Uterus (tissue), 3 donors: ENCODE measurements at regions not wholly inside any gene's neighbourhood (a gene's known extent, or its start where the extent isn't known, plus 50 kb on each side); places are given as distances from the start of the nearest gene placed in this dataset.

Source experiments
- DNase-seq, 2 donors: peaks; one replicate each; pipeline ENCODE4 v3.0.0-alpha.2; 2019 to 2020
- H3K27ac ChIP-seq, 2 donors: fragments of 200-600 bp; sonication (generic); 1 replicate in 1 of 2; 2 replicates in 1 of 2; pipeline ENCODE4 v1.5.1; 2016 to 2018
- H3K27me3 ChIP-seq, 2 donors: fragments of 200-600 bp; sonication (generic); one replicate each; pipeline ENCODE4 v1.5.1; 2018 to 2019; ENCODE audit warnings: control low read depth in 1 of 2
- H3K36me3 ChIP-seq, 2 donors: fragments of 200-600 bp; sonication (generic); one replicate each; pipeline ENCODE4 v1.5.1; 2019; ENCODE audit warnings: control low read depth in 1 of 2
- H3K4me1 ChIP-seq, 2 donors: fragments of 200-600 bp; sonication (generic); one replicate each; pipeline ENCODE4 v1.5.1; 2018 to 2019; ENCODE audit warnings: control low read depth in 1 of 2
- H3K4me3 ChIP-seq, 2 donors: fragments of 200-600 bp; sonication (generic); 1 replicate in 1 of 2; 2 replicates in 1 of 2; pipeline ENCODE4 v1.5.1; 2018 to 2019; ENCODE audit warnings: mild to moderate bottlenecking in 1 of 2
- H3K9me3 ChIP-seq, 2 donors: fragments of 200-600 bp; sonication (generic); one replicate each; pipeline ENCODE4 v1.5.1; 2019; ENCODE audit warnings: control low read depth in 1 of 2
- POLR2A ChIP-seq, 2 donors: fragments of 450-650 bp; IDR thresholded peaks; one replicate each; pipeline ENCODE4 v1.6.1; 2016; ENCODE audit warnings: antibody characterized with exemption in 2 of 2, mild to moderate bottlenecking in 1 of 2, moderate library complexity in 1 of 2
- intact Hi-C: fragments of 100-400 bp; cut with DNase I; formaldehyde crosslinking; loops from one replicate; pipeline ENCODE4 v1.15.1; 2023; ENCODE audit warnings: low total_unique reads
- TF ChIP-seq, protein P1 (sequence below), 4 experiments: fragments of 200-600 bp in 2 of 4; fragments of 450-650 bp in 2 of 4; sonication (generic) in 2 of 4; IDR thresholded peaks; one replicate each; pipeline ENCODE4 v1.5.1; 2016 to 2019; ENCODE audit warnings: antibody characterized with exemption in 4 of 4, mild to moderate bottlenecking in 2 of 4, moderate library complexity in 1 of 4
- donor health status: DM: yes; HTN: yes; CAD: no.

DNA sequence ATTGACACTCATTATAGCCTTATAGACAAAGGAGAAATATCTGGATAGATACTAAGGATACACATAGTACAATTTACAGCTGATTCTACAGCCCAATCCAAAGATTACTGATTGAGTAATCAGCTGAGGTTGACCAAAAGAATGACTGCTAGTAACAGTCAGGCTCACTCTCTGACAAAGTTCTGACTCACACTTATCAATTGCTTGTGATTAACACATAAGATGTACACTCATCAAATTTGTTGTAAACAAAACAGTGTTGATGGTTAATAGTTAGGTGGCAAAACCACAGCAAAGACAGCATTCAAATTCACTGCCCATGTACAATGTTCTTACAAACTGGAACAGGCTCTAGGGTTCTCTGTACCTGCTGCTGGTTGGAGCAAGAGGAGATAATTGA is 422.7 kb downstream of the TLE1 start:
- Histone ChIP-seq H3K36me3 (no peaks in the 10 kb centered on the region), H3K27ac (no peak overlapping the region), H3K4me1 (no peaks in the 10 kb centered on the region), H3K27me3 (no peaks in the 10 kb centered on the region), H3K4me3 (no peak overlapping the region), H3K9me3 (no peaks in the 10 kb centered on the region)
- TF ChIP-seq POLR2A (IDR thresholded peaks at IDR 0.05), result no peak
- TF ChIP-seq, protein P1, sequence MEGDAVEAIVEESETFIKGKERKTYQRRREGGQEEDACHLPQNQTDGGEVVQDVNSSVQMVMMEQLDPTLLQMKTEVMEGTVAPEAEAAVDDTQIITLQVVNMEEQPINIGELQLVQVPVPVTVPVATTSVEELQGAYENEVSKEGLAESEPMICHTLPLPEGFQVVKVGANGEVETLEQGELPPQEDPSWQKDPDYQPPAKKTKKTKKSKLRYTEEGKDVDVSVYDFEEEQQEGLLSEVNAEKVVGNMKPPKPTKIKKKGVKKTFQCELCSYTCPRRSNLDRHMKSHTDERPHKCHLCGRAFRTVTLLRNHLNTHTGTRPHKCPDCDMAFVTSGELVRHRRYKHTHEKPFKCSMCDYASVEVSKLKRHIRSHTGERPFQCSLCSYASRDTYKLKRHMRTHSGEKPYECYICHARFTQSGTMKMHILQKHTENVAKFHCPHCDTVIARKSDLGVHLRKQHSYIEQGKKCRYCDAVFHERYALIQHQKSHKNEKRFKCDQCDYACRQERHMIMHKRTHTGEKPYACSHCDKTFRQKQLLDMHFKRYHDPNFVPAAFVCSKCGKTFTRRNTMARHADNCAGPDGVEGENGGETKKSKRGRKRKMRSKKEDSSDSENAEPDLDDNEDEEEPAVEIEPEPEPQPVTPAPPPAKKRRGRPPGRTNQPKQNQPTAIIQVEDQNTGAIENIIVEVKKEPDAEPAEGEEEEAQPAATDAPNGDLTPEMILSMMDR (IDR thresholded peaks at IDR 0.05), result no peak
- DNase-seq, result no peak
- intact Hi-C loops, result no loop called here

DNA sequence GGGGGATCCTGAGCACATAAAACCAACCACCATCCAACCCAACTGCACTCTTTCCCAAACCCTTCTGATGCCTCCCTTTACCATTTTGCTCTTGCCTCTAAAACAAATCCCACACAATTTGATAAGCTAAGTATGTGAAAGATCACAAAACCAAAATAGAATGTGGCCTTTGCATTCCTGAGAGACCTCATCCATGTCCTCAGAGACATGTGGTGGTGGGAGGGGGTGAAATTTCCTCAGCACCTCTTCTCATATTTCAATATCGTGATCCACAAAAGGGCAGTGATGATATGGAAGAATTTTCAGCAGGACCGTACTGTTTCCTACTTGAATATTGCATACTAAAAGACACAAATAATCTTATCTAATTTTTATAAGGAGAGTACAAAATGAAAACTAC is 423.3 kb downstream of the TLE1 start:
- Histone ChIP-seq H3K4me3 (no peak overlapping the region), H3K9me3 (no peaks in the 10 kb centered on the region), H3K36me3 (no peaks in the 10 kb centered on the region), H3K27ac (no peak overlapping the region), H3K27me3 (no peaks in the 10 kb centered on the region), H3K4me1 (no peaks in the 10 kb centered on the region)
- no peak for DNase-seq
- intact Hi-C loops, result no loop called here
- no peak for TF ChIP-seq POLR2A (IDR thresholded peaks at IDR 0.05)
- TF ChIP-seq, protein P1 (IDR thresholded peaks at IDR 0.05), result no peak

DNA sequence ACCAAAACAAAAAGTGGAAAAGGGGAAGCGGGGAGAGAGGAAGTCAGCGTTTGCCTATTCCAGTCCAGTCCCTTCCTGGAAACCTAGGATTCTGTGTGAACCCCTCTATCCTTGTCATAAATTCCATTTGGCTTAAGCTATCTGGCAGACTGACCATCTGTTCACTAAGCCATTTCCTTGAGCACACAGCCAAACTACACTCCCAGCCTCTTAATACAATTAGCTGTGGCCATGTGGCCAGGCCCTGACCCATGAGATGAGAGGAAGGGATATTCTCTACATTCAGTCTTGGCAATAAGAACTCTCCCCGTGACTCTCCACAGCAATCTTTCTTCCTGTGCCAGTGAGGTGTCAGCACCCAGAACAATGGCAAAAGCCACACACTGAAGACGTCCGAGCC is 424.8 kb downstream of the TLE1 start:
- TF ChIP-seq, protein P1 (IDR thresholded peaks at IDR 0.05), result no peak
- no peak for TF ChIP-seq POLR2A (IDR thresholded peaks at IDR 0.05)
- Histone ChIP-seq H3K27me3 (no peaks in the 10 kb centered on the region), H3K4me1 (no peaks in the 10 kb centered on the region), H3K36me3 (no peaks in the 10 kb centered on the region), H3K9me3 (no peaks in the 10 kb centered on the region), H3K4me3 (no peak overlapping the region), H3K27ac (no peak overlapping the region)
- no peak for DNase-seq
- intact Hi-C loops, result no loop called here

DNA sequence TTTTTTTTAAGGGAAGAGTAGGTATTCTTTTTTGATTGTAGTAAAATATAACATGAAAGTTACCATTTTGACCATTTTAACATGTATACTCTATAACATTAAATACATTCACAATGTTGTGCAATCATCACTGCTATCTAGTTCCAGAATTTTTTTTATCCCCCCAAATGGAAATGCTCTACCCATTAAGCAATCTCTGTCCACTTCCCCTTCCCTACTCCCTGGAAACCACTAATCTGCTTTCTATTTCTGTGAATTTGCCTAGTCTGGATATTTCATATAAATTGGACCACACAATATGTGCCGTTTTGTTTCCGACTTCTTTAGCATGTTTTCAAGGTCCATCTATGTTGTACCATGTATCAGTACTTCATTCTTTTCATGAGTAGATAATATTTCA is 429.5 kb downstream of the TLE1 start:
- no peaks in the 10 kb centered on the region for H3K4me1 ChIP-seq
- intact Hi-C loops, result no loop called here
- no peaks in the 10 kb centered on the region for H3K36me3 ChIP-seq
- TF ChIP-seq POLR2A (IDR thresholded peaks at IDR 0.05), result no peak
- TF ChIP-seq, protein P1 (IDR thresholded peaks at IDR 0.05), result no peak
- H3K9me3 ChIP-seq, result no peaks in the 10 kb centered on the region
- H3K4me3 ChIP-seq, result no peak overlapping the region
- H3K27me3 ChIP-seq, result no peaks in the 10 kb centered on the region
- DNase-seq, result no peak
- H3K27ac ChIP-seq, result no peak overlapping the region

DNA sequence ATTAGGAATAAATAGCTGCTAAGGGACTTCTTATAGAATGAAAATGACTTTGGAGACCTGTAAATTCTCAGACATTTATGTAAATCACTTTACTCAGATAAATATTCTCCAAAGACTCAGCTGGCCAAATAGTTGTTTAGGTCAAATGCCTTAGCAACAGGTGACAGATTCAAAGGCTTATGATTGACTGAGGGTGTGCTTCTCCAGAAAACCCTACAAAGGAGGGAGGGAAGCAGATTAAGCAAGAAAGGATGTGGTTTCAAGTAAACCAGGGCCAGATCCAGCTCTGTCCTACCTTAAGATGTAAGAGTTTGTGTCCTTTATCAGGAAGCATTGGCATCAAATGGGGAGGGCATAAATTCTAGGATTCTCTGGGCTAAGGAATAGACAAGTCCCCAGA is 433.0 kb downstream of the TLE1 start:
- TF ChIP-seq POLR2A (IDR thresholded peaks at IDR 0.05), result no peak
- TF ChIP-seq, protein P1 (IDR thresholded peaks at IDR 0.05), result no peak

More for the DNA sequence above, 433.0 kb downstream of the TLE1 start:
- H3K4me1 ChIP-seq, result no peaks in the 10 kb centered on the region
- H3K36me3 ChIP-seq, result no peaks in the 10 kb centered on the region
- H3K9me3 ChIP-seq, result no peaks in the 10 kb centered on the region
- intact Hi-C loops, result no loop called here
- H3K27ac ChIP-seq, result no peak overlapping the region
- H3K4me3 ChIP-seq, result no peak overlapping the region
- no peaks in the 10 kb centered on the region for H3K27me3 ChIP-seq
- DNase-seq, result no peak
